ENCODE measurements at regions not wholly inside any gene's neighbourhood (a gene's known extent, or its start where the extent isn't known, plus 50 kb on each side); places are given as distances from the start of the nearest gene placed in this dataset.

DNA sequence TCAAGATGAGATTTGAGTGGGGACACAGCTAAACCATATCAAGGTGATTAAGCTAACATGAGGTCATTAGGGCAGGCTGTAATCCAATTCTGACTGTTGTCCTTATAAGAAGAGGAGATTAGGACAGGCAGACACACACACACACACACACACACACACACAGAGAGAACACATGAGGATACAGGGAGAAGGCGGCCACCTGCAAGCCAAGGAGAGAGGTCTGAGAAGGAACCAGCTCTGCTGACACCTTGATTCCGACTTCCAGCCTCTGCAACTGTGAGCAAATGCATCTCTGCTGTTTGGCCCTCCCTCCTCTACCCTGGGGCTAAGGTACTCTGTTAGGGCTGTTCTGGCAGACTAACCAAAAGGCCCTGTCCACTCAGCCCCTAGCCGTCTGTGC lies 112.5 kb upstream of the GSC start:
- Mint-ChIP-seq H3K4me3 (no peak overlapping the region), H3K27ac (no peak overlapping the region), H3K27me3 (ENCODE audit: low read depth) (peaks cover 8% of the 10 kb centered on the region), H3K9me3 (no peaks in the 10 kb centered on the region; a peak in 1 of 5 replicates), H3K4me1 (no peaks in the 10 kb centered on the region), H3K36me3 (ENCODE audit: insufficient read depth in 1 of 3, low read depth in 3 of 3) (no peaks in the 10 kb centered on the region)
- Histone ChIP-seq H3K4ac (ENCODE audit: low read depth, low read length) (no peak overlapping the region), H3T11ph (ENCODE audit: low read length) (no peak overlapping the region), H3K4me1 (ENCODE audit: insufficient read depth, low read length) (no peaks in the 10 kb centered on the region), H4K91ac (ENCODE audit: insufficient read length, low read depth, low read length) (no peak overlapping the region), H2BK5ac (ENCODE audit: insufficient read length, low read length) (no peak overlapping the region), H2BK120ac (ENCODE audit: low read depth, low read length, poor library complexity, severe bottlenecking) (no peak overlapping the region), H3K4me2 (ENCODE audit: insufficient read depth, insufficient read length, low read length) (no peak overlapping the region), H3K9ac (ENCODE audit: extremely low read depth, insufficient read length, low read length) (no peak overlapping the region), H2BK15ac (ENCODE audit: low read depth, low read length) (no peak overlapping the region), H2AK5ac (ENCODE audit: insufficient read length, low read length) (no peak overlapping the region), H2BK20ac (ENCODE audit: low read depth, low read length, poor library complexity, severe bottlenecking) (no peak overlapping the region), H3K79me1 (ENCODE audit: insufficient read depth, low read depth, low read length, poor library complexity, severe bottlenecking) (no peaks in the 10 kb centered on the region), H4K8ac (replicated peaks; ENCODE audit: insufficient read length, low read depth, low read length) (no peak overlapping the region), H4K20me1 (ENCODE audit: control insufficient read depth, insufficient read depth, insufficient read length) (no peaks in the 10 kb centered on the region), H4K5ac (ENCODE audit: insufficient read length, low read depth, low read length) (no peak overlapping the region), H3K23ac (ENCODE audit: insufficient read length, low read depth, low read length) (no peak overlapping the region), H3K27ac (ENCODE audit: insufficient read length, low read depth, low read length) (no peak overlapping the region), H3K27me3 (ENCODE audit: insufficient read depth, low read length) (no peaks in the 10 kb centered on the region), H3K14ac (ENCODE audit: insufficient read depth, low read length) (no peak overlapping the region), H3K9me3 (ENCODE audit: control insufficient read depth, low read depth, low read length) (no peaks in the 10 kb centered on the region), H2BK12ac (ENCODE audit: insufficient read length, low read depth, low read length) (no peak overlapping the region), H3K23me2 (ENCODE audit: insufficient read length, low read depth, low read length, poor library complexity, severe bottlenecking) (no peaks in the 10 kb centered on the region), H3K79me2 (ENCODE audit: insufficient read depth, low read length) (no peaks in the 10 kb centered on the region), H3K56ac (ENCODE audit: insufficient read length, low read depth, low read length) (no peak overlapping the region), H3K18ac (ENCODE audit: insufficient read length, low read depth, low read length) (no peak overlapping the region), H2AFZ (ENCODE audit: low read length) (no peak overlapping the region)
- DNase-seq: no peak
- no CpG with 5 or more reads among the region's 3 CpGs for WGBS (ENCODE audit: extremely low coverage, insufficient read length, low lambda C conversion rate)
- TF ChIP-seq, protein P1, sequence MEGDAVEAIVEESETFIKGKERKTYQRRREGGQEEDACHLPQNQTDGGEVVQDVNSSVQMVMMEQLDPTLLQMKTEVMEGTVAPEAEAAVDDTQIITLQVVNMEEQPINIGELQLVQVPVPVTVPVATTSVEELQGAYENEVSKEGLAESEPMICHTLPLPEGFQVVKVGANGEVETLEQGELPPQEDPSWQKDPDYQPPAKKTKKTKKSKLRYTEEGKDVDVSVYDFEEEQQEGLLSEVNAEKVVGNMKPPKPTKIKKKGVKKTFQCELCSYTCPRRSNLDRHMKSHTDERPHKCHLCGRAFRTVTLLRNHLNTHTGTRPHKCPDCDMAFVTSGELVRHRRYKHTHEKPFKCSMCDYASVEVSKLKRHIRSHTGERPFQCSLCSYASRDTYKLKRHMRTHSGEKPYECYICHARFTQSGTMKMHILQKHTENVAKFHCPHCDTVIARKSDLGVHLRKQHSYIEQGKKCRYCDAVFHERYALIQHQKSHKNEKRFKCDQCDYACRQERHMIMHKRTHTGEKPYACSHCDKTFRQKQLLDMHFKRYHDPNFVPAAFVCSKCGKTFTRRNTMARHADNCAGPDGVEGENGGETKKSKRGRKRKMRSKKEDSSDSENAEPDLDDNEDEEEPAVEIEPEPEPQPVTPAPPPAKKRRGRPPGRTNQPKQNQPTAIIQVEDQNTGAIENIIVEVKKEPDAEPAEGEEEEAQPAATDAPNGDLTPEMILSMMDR (conservative IDR thresholded peaks at IDR 0.05): no peak

All from H9 (cell line).